GM18868 (cell line): ENCODE measurements at regions not wholly inside any gene's neighbourhood (a gene's known extent, or its start where the extent isn't known, plus 50 kb on each side); places are given as distances from the start of the nearest gene placed in this dataset.
"Not testable (repeated sequence)": the region's sequence is repeated elsewhere in the genome, so short reads cannot be mapped to it uniquely, and the experiment has no call there.

ENCODE experiments used
- ATAC-seq: cut with Tn5 transposase; IDR thresholded peaks from one replicate; pipeline ENCODE4 v1.9.1; 2021; ENCODE audit warnings: mild to moderate bottlenecking, moderate library complexity; ENCODE audit not compliant: unreplicated experiment

- no peak for ATAC-seq
These were observed 743.5 kb upstream of the ARPP21 start for GRCh38 chr3:34895841-34896240.

- ATAC-seq = not testable (repeated sequence)
These were observed 729.6 kb upstream of the ARPP21 start for GRCh38 chr3:34909679-34910078.

- no peak for ATAC-seq
These were observed 720.3 kb upstream of the ARPP21 start for GRCh38 chr3:34919025-34919424.

- no peak for ATAC-seq
These were observed 718.5 kb upstream of the ARPP21 start for GRCh38 chr3:34920806-34921205.

- no peak for ATAC-seq
These were observed 714.4 kb upstream of the ARPP21 start for GRCh38 chr3:34924961-34925360.

- no peak for ATAC-seq
These were observed 713.5 kb upstream of the ARPP21 start for GRCh38 chr3:34925851-34926250.

GRCh38 chr3:34929036-34929435 lies 710.3 kb upstream of the ARPP21 start:
- no peak for ATAC-seq

- no peak for ATAC-seq
These were observed 704.7 kb upstream of the ARPP21 start for GRCh38 chr3:34934660-34935059.

- ATAC-seq = no peak
These were observed 700.5 kb upstream of the ARPP21 start for GRCh38 chr3:34938784-34939183.

- ATAC-seq = no peak
These were observed 697.1 kb upstream of the ARPP21 start for GRCh38 chr3:34942256-34942655.

GRCh38 chr3:34947834-34948233 lies 691.5 kb upstream of the ARPP21 start:
- ATAC-seq = no peak

- no peak for ATAC-seq
These were observed 690.8 kb upstream of the ARPP21 start for GRCh38 chr3:34948517-34948916.

- no peak for ATAC-seq
These were observed 683.6 kb upstream of the ARPP21 start for GRCh38 chr3:34955680-34956079.

- ATAC-seq = no peak
These were observed 682.8 kb upstream of the ARPP21 start for GRCh38 chr3:34956511-34956910.

GRCh38 chr3:34957677-34958076 lies 681.6 kb upstream of the ARPP21 start:
- ATAC-seq = no peak

GRCh38 chr3:34969513-34969912 lies 669.8 kb upstream of the ARPP21 start:
- ATAC-seq = no peak

GRCh38 chr3:34972481-34972880 lies 666.8 kb upstream of the ARPP21 start:
- ATAC-seq = no peak

- no peak for ATAC-seq
These were observed 665.7 kb upstream of the ARPP21 start for GRCh38 chr3:34973586-34973985.

GRCh38 chr3:34983631-34984030 lies 655.7 kb upstream of the ARPP21 start:
- ATAC-seq = no peak

- no peak for ATAC-seq
These were observed 651.0 kb upstream of the ARPP21 start for GRCh38 chr3:34988296-34988695.

- ATAC-seq = no peak
These were observed 643.4 kb upstream of the ARPP21 start for GRCh38 chr3:34995796-34996430.

- ATAC-seq = no peak
These were observed 640.4 kb upstream of the ARPP21 start for GRCh38 chr3:34998902-34999301.

- no peak for ATAC-seq
These were observed 627.1 kb upstream of the ARPP21 start for GRCh38 chr3:35012214-35012613.
